Endothelial cell (in vitro differentiated cells): ENCODE measurements at regions not wholly inside any gene's neighbourhood (a gene's known extent, or its start where the extent isn't known, plus 50 kb on each side); places are given as distances from the start of the nearest gene placed in this dataset.

Experiments
- DNase-seq: peaks from one replicate; pipeline ENCODE4 v3.0.0; 2021; ENCODE audit warnings: low spot score
- H3K27ac Mint-ChIP-seq: one replicate; pipeline ENCODE4 v1.8.0; 2021; ENCODE audit warnings: mixed read lengths, inconsistent platforms; ENCODE audit not compliant: unreplicated experiment
- H3K27me3 Mint-ChIP-seq: one replicate; pipeline ENCODE4 v1.8.0; 2021; ENCODE audit warnings: mild to moderate bottlenecking, moderate library complexity, mixed read lengths, inconsistent platforms; ENCODE audit not compliant: unreplicated experiment
- H3K36me3 Mint-ChIP-seq: one replicate; pipeline ENCODE4 v1.8.0; 2021; ENCODE audit warnings: mild to moderate bottlenecking, low read depth, mixed read lengths, inconsistent platforms; ENCODE audit not compliant: unreplicated experiment
- H3K4me1 Mint-ChIP-seq: one replicate; pipeline ENCODE4 v1.8.0; 2021; ENCODE audit warnings: mild to moderate bottlenecking, mixed read lengths, inconsistent platforms; ENCODE audit not compliant: unreplicated experiment
- H3K4me3 Mint-ChIP-seq: one replicate; pipeline ENCODE4 v1.8.0; 2021; ENCODE audit warnings: mild to moderate bottlenecking, mixed read lengths, inconsistent platforms; ENCODE audit not compliant: unreplicated experiment
- H3K9me3 Mint-ChIP-seq: one replicate; pipeline ENCODE4 v1.8.0; 2021; ENCODE audit warnings: mixed read lengths, inconsistent platforms; ENCODE audit not compliant: unreplicated experiment
- TF ChIP-seq, protein P1 (sequence below): fragments of 200-600 bp; sonication (generic); IDR thresholded peaks from one replicate; pipeline ENCODE4 v1.5.0; 2021; ENCODE audit warnings: antibody characterized with exemption; ENCODE audit not compliant: unreplicated experiment

DNA sequence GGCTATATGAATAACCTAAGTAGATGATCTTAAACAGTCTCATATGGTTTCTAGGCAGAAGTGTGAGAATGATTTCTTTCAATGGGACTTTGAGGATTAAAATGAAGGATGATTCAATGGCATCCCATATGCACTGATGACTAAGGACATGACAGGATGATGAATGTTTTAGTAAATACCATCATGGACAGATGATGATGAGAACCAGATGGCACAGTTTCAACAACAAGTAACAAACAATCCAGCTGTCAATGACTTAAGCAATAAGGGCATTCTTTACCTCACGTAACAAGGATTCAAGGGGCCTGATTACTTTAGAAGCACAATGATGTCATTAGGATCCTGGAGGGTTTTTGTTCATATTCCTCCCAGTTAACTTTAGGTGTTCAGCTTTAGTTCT is 2678.4 kb downstream of the PCDH9 start:
- H3K27me3 Mint-ChIP-seq, result peaks cover 1% of the 10 kb centered on the region
- H3K4me1 Mint-ChIP-seq, result no peaks in the 10 kb centered on the region
- H3K27ac Mint-ChIP-seq, result no peak overlapping the region
- no peak overlapping the region for H3K4me3 Mint-ChIP-seq
- H3K36me3 Mint-ChIP-seq, result peaks cover 6% of the 10 kb centered on the region
- TF ChIP-seq, protein P1, sequence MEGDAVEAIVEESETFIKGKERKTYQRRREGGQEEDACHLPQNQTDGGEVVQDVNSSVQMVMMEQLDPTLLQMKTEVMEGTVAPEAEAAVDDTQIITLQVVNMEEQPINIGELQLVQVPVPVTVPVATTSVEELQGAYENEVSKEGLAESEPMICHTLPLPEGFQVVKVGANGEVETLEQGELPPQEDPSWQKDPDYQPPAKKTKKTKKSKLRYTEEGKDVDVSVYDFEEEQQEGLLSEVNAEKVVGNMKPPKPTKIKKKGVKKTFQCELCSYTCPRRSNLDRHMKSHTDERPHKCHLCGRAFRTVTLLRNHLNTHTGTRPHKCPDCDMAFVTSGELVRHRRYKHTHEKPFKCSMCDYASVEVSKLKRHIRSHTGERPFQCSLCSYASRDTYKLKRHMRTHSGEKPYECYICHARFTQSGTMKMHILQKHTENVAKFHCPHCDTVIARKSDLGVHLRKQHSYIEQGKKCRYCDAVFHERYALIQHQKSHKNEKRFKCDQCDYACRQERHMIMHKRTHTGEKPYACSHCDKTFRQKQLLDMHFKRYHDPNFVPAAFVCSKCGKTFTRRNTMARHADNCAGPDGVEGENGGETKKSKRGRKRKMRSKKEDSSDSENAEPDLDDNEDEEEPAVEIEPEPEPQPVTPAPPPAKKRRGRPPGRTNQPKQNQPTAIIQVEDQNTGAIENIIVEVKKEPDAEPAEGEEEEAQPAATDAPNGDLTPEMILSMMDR, result no peak
- H3K9me3 Mint-ChIP-seq, result no peaks in the 10 kb centered on the region
- DNase-seq, result no peak

DNA sequence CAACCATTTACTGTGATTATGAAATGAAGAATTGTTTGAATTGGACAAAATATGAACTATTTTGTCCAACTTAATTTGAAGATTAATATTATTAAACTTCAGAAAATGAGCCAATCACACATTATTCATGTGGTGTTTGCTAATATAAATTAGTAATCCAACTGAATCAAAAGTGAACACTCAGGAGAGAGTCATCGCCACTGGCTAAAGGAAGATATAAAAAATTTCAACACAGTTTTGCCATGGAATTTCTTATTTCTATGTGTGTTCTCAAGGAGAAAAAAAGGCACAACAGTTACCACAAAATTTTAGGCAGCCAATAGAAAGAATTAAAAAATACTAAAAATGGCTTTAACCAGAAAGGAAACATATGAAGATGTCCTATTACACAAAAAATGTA is 2683.8 kb downstream of the PCDH9 start:
- TF ChIP-seq, protein P1, result no peak
- no peak overlapping the region for H3K27ac Mint-ChIP-seq

DNA sequence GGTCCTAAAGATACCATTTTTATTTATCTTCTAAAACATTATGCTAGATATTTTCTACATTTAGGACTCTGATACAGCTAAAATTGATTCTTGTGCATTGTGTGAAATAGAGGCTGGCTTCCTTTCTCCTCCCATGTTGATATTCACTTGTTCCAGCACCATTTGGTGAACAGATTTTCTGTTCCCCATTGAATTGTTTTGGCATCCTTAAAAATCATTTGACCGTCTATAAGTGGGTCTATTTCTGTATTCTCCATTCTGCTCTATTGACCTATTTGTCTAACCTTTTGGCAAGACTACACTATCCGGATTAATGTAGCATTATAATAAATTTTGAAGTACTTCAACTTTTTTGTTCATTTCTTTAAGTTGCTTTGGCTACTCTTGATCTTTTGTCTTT is 2689.2 kb downstream of the PCDH9 start:
- Mint-ChIP-seq H3K9me3 (no peaks in the 10 kb centered on the region), H3K4me1 (no peaks in the 10 kb centered on the region), H3K27me3 (no peaks in the 10 kb centered on the region), H3K4me3 (no peak overlapping the region), H3K27ac (no peak overlapping the region), H3K36me3 (no peaks in the 10 kb centered on the region)
- no peak for DNase-seq
- TF ChIP-seq, protein P1, result no peak

More for the DNA sequence above, 2683.8 kb downstream of the PCDH9 start:
- Mint-ChIP-seq H3K9me3 (no peaks in the 10 kb centered on the region), H3K27me3 (no peaks in the 10 kb centered on the region), H3K4me3 (no peak overlapping the region), H3K4me1 (no peaks in the 10 kb centered on the region), H3K36me3 (peaks cover 6% of the 10 kb centered on the region)
- no peak for DNase-seq

DNA sequence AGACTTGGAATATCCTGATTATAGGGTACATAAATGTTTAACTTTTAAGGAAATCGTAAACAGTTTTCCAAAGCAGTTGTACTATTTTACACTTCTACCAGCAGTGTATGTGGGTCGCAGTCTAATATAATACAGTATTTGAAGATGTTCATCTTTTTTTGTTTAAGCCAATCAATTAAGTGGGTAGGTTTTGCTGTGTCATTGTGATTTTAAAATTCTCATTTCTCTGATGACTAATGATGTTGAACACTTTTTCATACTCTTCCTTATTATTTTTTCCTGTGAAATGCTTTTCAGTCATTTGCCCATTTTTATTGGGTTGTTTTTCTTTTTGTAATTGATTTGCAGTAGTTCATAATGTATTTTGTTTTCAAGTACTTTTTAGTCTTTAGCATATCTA is 2689.7 kb downstream of the PCDH9 start:
- Mint-ChIP-seq H3K9me3 (no peaks in the 10 kb centered on the region), H3K4me3 (no peak overlapping the region), H3K27me3 (no peaks in the 10 kb centered on the region), H3K36me3 (no peaks in the 10 kb centered on the region), H3K27ac (no peak overlapping the region), H3K4me1 (no peaks in the 10 kb centered on the region)
- no peak for DNase-seq
- TF ChIP-seq, protein P1, result no peak

DNA sequence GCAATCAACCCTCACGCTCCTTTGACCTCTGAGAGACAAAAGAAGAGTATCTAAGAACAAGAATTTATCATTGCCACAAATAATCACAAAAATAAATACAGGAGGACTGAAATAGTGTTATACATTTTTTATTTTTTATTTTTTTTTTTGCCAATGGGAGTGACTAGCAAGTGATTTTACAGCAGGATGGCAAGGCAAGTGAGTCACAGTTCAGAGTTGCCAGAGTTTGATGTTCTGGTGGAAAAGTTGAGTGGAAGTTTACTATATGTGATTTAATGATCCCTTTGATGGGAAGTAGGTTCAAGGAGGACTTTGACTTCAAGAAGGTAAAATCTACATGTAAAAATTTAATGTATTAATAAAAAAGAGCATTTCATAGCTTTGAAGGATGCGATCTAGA is 2691.4 kb downstream of the PCDH9 start:
- Mint-ChIP-seq H3K27ac (no peak overlapping the region), H3K4me1 (no peaks in the 10 kb centered on the region), H3K27me3 (no peaks in the 10 kb centered on the region), H3K36me3 (no peaks in the 10 kb centered on the region), H3K4me3 (no peak overlapping the region), H3K9me3 (no peaks in the 10 kb centered on the region)
- TF ChIP-seq, protein P1, result no peak
- DNase-seq, result no peak
